Fibroblast of lung (primary cell): ENCODE measurements at regions not wholly inside any gene's neighbourhood (a gene's known extent, or its start where the extent isn't known, plus 50 kb on each side); places are given as distances from the start of the nearest gene placed in this dataset.

Experiments
- CTCF ChIP-seq, 2 donors: IDR thresholded peaks in 1 of 2; conservative IDR thresholded peaks in 1 of 2; 1 replicate in 1 of 2; 2 replicates in 1 of 2; pipeline ENCODE4 v1.5.1; 2011 to 2012; ENCODE audit warnings: low read length in 2 of 2, control low read depth in 1 of 2, inconsistent platforms in 1 of 2, low read depth in 1 of 2, mild to moderate bottlenecking in 1 of 2
- EZH2 ChIP-seq: IDR thresholded peaks from 2 replicates; pipeline ENCODE4 v1.5.1; 2012; ENCODE audit warnings: low read length, control low read depth, mild to moderate bottlenecking; ENCODE audit errors: missing control alignments

DNA sequence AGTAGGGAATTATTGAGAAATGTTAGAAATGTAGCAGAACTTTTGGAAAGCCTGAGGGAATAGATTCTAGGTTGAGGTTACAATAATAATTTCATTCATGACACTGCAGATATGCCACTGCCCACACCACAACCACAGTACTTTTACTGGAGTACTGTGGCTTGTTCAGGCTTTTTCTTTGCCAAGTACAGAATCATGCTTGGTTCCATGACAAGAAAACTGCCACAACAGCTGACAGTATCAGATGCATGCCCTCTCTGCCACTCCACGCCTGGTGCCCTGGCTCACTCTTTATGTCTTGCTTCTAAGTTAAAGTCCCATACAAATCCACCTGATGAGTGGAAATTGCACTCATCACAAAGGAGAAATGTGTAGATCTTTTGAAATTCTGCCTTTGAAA is 398.6 kb downstream of the ZIC1 start:
- TF ChIP-seq CTCF (conservative IDR thresholded peaks at IDR 0.05 in 1 of 2, IDR thresholded peaks at IDR 0.05 in 1 of 2; ENCODE audit: low read depth in 1 of 2, low read length in 2 of 2) (no peak), EZH2 (no peak)
